ENCODE measurements at regions not wholly inside any gene's neighbourhood (a gene's known extent, or its start where the extent isn't known, plus 50 kb on each side); places are given as distances from the start of the nearest gene placed in this dataset.

GRCh38 chr7:76126632-76127031, 75.1 kb upstream of the SRRM3 start:
- no TSS peak for BruUV-seq (replicated peaks)
- POLR2A ChIA-PET, result no interaction called here
- RAD21 ChIA-PET (ENCODE audit: low non-redundant PET in 1 of 2, low total read pairs in 2 of 2, uncharacterized antibody in 2 of 2, unreplicated experiment in 2 of 2), result no interaction called here
- no peaks in the 10 kb centered on the region for H3K4me1 ChIP-seq (ENCODE audit: control insufficient read depth in 1 of 2, insufficient read depth in 2 of 2, low read length in 2 of 2)
- H3K9ac ChIP-seq (ENCODE audit: low read length), result no peak overlapping the region
- DNase-seq (ENCODE audit: low read depth, low spot score) (no peak), ATAC-seq (no peak)
- H2AFZ ChIP-seq (ENCODE audit: low read depth, low read length, poor library complexity, severe bottlenecking), result no peak overlapping the region
- intact Hi-C loops (cut with micrococcal nuclease), result no loop called here
- H3K36me3 ChIP-seq (ENCODE audit: control insufficient read depth in 1 of 2, insufficient read depth in 2 of 2, low read length in 2 of 2), result no peaks in the 10 kb centered on the region
- no peak overlapping the region for H3K4me3 ChIP-seq (replicated peaks in 1 of 2; ENCODE audit: low read depth in 1 of 2, low read length in 2 of 2)
- H3K9me3 ChIP-seq (ENCODE audit: control insufficient read depth in 1 of 2, insufficient read depth in 1 of 2, low read depth in 1 of 2, low read length in 2 of 2), result no peaks in the 10 kb centered on the region
- no peaks in the 10 kb centered on the region for H4K20me1 ChIP-seq (ENCODE audit: insufficient read depth)
- no peak overlapping the region for H3K27ac ChIP-seq (ENCODE audit: low read depth, low read length)
- TF ChIP-seq ATF3 (IDR thresholded peaks at IDR 0.05), result no peak
- TF ChIP-seq EGR1 (IDR thresholded peaks at IDR 0.05; ENCODE audit: low read depth), result no peak
- TF ChIP-seq CBX3 (IDR thresholded peaks at IDR 0.05; ENCODE audit: low read depth), result no peak
- no peak for TF ChIP-seq FOSL1 (IDR thresholded peaks at IDR 0.05; ENCODE audit: low read depth)
- no peak for TF ChIP-seq TCF7L2 (IDR thresholded peaks at IDR 0.05; ENCODE audit: borderline replicate concordance, extremely low read depth, insufficient read depth, insufficient read length)
- no peak for TF ChIP-seq ZNF274 (IDR thresholded peaks at IDR 0.05; ENCODE audit: low read depth, low read length)
- no peak for TF ChIP-seq YY1 (IDR thresholded peaks at IDR 0.05; ENCODE audit: extremely low read depth, insufficient replicate concordance, low read depth, low read length)
- TF ChIP-seq ELF1 (IDR thresholded peaks at IDR 0.05; ENCODE audit: borderline replicate concordance, low read depth), result no peak
- TF ChIP-seq SP1 (IDR thresholded peaks at IDR 0.05; ENCODE audit: low read depth), result no peak
- TF ChIP-seq ZBTB33 (IDR thresholded peaks at IDR 0.05; ENCODE audit: extremely low read depth, insufficient replicate concordance, low read length), result no peak
- TF ChIP-seq POLR2AphosphoS5 (IDR thresholded peaks at IDR 0.05; ENCODE audit: low read depth, low read length), result no peak
- TF ChIP-seq CEBPB (IDR thresholded peaks at IDR 0.05; ENCODE audit: low read depth), result no peak
- no peak for TF ChIP-seq ZFX (IDR thresholded peaks at IDR 0.05)
- no peak for TF ChIP-seq RAD21 (IDR thresholded peaks at IDR 0.05; ENCODE audit: low read depth)
- no peak for TF ChIP-seq JUND (IDR thresholded peaks at IDR 0.05)
- no peak for TF ChIP-seq REST (IDR thresholded peaks at IDR 0.05; ENCODE audit: low read depth)
- no peak for TF ChIP-seq POLR2A (IDR thresholded peaks at IDR 0.05; ENCODE audit: borderline replicate concordance, extremely low read depth, insufficient read depth, insufficient read length)
- H3K27me3 ChIP-seq (ENCODE audit: insufficient read depth, low read length), result no peaks in the 10 kb centered on the region
- CTCF ChIA-PET, result interaction anchor here (1.6 kb wide), 1 partner anchor 79 kb away, joined by 3 read pairs; the partner anchor contains the start of genes MDH2 and STYXL1
- no peaks in the 10 kb centered on the region for H3K79me2 ChIP-seq (ENCODE audit: insufficient read depth, low read length)
- no peak overlapping the region for H3K4me2 ChIP-seq (ENCODE audit: low read length)
- H3K9me2 ChIP-seq (ENCODE audit: insufficient read depth), result no peaks in the 10 kb centered on the region
